ENCODE measurements at regions not wholly inside any gene's neighbourhood (a gene's known extent, or its start where the extent isn't known, plus 50 kb on each side); places are given as distances from the start of the nearest gene placed in this dataset.

DNA sequence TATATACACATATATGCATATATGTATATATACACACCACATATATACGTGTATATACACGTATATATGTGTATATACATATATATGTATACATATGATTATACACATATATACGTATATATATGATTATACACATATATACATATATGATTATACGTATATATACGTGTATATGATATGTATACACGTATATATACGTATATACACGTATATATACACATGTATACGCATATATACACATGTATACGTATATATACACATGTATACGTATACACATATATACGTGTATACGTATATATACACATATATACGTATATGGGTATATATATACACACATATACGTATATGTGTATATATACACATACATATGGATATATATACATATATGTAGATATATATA, 62.1 kb upstream of the HMGXB4 start (continued):
- TF ChIP-seq, protein P1, sequence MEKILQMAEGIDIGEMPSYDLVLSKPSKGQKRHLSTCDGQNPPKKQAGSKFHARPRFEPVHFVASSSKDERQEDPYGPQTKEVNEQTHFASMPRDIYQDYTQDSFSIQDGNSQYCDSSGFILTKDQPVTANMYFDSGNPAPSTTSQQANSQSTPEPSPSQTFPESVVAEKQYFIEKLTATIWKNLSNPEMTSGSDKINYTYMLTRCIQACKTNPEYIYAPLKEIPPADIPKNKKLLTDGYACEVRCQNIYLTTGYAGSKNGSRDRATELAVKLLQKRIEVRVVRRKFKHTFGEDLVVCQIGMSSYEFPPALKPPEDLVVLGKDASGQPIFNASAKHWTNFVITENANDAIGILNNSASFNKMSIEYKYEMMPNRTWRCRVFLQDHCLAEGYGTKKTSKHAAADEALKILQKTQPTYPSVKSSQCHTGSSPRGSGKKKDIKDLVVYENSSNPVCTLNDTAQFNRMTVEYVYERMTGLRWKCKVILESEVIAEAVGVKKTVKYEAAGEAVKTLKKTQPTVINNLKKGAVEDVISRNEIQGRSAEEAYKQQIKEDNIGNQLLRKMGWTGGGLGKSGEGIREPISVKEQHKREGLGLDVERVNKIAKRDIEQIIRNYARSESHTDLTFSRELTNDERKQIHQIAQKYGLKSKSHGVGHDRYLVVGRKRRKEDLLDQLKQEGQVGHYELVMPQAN (IDR thresholded peaks at IDR 0.05; ENCODE audit: borderline replicate concordance) = no peak
- TF ChIP-seq, protein P2, sequence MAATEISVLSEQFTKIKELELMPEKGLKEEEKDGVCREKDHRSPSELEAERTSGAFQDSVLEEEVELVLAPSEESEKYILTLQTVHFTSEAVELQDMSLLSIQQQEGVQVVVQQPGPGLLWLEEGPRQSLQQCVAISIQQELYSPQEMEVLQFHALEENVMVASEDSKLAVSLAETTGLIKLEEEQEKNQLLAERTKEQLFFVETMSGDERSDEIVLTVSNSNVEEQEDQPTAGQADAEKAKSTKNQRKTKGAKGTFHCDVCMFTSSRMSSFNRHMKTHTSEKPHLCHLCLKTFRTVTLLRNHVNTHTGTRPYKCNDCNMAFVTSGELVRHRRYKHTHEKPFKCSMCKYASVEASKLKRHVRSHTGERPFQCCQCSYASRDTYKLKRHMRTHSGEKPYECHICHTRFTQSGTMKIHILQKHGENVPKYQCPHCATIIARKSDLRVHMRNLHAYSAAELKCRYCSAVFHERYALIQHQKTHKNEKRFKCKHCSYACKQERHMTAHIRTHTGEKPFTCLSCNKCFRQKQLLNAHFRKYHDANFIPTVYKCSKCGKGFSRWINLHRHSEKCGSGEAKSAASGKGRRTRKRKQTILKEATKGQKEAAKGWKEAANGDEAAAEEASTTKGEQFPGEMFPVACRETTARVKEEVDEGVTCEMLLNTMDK (IDR thresholded peaks at IDR 0.05; ENCODE audit: borderline replicate concordance, insufficient read depth, low read depth, low read length, poor library complexity, severe bottlenecking) = no peak
- TF ChIP-seq ZFP30 (CRISPR knock-in tag; IDR thresholded peaks at IDR 0.05; ENCODE audit: borderline replicate concordance) = peak; percentile 85
- TF ChIP-seq ZNF23 (CRISPR knock-in tag; IDR thresholded peaks at IDR 0.05) = no peak
- TF ChIP-seq, protein P3, sequence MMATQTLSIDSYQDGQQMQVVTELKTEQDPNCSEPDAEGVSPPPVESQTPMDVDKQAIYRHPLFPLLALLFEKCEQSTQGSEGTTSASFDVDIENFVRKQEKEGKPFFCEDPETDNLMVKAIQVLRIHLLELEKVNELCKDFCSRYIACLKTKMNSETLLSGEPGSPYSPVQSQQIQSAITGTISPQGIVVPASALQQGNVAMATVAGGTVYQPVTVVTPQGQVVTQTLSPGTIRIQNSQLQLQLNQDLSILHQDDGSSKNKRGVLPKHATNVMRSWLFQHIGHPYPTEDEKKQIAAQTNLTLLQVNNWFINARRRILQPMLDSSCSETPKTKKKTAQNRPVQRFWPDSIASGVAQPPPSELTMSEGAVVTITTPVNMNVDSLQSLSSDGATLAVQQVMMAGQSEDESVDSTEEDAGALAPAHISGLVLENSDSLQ (IDR thresholded peaks at IDR 0.05) = no peak
- TF ChIP-seq, protein P4, sequence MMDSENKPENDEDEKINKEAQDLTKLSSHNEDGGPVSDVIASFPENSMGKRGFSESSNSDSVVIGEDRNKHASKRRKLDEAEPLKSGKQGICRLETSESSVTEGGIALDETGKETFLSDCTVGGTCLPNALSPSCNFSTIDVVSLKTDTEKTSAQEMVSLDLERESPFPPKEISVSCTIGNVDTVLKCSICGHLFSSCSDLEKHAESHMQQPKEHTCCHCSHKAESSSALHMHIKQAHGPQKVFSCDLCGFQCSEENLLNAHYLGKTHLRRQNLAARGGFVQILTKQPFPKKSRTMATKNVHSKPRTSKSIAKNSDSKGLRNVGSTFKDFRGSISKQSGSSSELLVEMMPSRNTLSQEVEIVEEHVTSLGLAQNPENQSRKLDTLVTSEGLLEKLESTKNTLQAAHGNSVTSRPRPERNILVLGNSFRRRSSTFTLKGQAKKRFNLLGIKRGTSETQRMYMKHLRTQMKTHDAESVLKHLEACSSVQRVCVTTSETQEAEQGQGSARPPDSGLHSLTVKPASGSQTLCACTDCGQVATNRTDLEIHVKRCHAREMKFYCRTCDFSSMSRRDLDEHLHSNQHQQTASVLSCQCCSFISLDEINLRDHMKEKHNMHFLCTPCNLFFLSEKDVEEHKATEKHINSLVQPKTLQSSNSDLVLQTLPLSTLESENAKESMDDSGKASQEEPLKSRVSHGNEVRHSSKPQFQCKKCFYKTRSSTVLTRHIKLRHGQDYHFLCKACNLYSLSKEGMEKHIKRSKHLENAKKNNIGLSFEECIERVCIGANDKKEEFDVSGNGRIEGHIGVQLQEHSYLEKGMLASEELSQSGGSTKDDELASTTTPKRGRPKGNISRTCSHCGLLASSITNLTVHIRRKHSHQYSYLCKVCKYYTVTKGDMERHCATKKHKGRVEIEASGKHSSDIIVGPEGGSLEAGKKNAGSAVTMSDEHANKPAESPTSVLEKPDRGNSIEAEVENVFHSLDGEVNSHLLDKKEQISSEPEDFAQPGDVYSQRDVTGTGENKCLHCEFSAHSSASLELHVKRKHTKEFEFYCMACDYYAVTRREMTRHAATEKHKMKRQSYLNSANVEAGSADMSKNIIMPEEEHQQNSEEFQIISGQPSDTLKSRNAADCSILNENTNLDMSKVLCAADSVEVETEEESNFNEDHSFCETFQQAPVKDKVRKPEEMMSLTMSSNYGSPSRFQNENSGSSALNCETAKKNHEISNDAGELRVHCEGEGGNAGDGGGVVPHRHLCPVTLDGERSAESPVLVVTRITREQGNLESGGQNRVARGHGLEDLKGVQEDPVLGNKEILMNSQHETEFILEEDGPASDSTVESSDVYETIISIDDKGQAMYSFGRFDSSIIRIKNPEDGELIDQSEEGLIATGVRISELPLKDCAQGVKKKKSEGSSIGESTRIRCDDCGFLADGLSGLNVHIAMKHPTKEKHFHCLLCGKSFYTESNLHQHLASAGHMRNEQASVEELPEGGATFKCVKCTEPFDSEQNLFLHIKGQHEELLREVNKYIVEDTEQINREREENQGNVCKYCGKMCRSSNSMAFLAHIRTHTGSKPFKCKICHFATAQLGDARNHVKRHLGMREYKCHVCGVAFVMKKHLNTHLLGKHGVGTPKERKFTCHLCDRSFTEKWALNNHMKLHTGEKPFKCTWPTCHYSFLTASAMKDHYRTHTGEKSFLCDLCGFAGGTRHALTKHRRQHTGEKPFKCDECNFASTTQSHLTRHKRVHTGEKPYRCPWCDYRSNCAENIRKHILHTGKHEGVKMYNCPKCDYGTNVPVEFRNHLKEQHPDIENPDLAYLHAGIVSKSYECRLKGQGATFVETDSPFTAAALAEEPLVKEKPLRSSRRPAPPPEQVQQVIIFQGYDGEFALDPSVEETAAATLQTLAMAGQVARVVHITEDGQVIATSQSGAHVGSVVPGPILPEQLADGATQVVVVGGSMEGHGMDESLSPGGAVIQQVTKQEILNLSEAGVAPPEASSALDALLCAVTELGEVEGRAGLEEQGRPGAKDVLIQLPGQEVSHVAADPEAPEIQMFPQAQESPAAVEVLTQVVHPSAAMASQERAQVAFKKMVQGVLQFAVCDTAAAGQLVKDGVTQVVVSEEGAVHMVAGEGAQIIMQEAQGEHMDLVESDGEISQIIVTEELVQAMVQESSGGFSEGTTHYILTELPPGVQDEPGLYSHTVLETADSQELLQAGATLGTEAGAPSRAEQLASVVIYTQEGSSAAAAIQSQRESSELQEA (IDR thresholded peaks at IDR 0.05; ENCODE audit: low read depth) = no peak
- TF ChIP-seq KLF13 (tag; IDR thresholded peaks at IDR 0.05; ENCODE audit: borderline replicate concordance, low read depth) = no peak
- peak; percentile 46; the same call in 1 of the 2 replicates for TF ChIP-seq HIVEP1 (CRISPR knock-in tag; IDR thresholded peaks at IDR 0.05)
- no peak for TF ChIP-seq PURB (CRISPR knock-in tag; IDR thresholded peaks at IDR 0.05; ENCODE audit: low read depth)
- TF ChIP-seq TBL1XR1 (IDR thresholded peaks at IDR 0.05; ENCODE audit: low read length in 2 of 2) = no peak
